ENCODE measurements at regions not wholly inside any gene's neighbourhood (a gene's known extent, or its start where the extent isn't known, plus 50 kb on each side); places are given as distances from the start of the nearest gene placed in this dataset.
"Not testable (repeated sequence)": the region's sequence is repeated elsewhere in the genome, so short reads cannot be mapped to it uniquely, and the experiment has no call there.

GRCh38 chr6:67908379-67908778 lies 726.7 kb upstream of the ADGRB3 start:
- Histone ChIP-seq H3K36me3 (no peaks in the 10 kb centered on the region), H3K27ac (no peak overlapping the region), H3K4me3 (no peak overlapping the region), H3K9me3 (no peaks in the 10 kb centered on the region), H3K4me1 (no peaks in the 10 kb centered on the region), H3K27me3 (no peaks in the 10 kb centered on the region)
- intact Hi-C loops (cut with DNase I): no loop called here
- no peak for DNase-seq (ENCODE audit: low spot score in 2 of 2)
- no peak for TF ChIP-seq CTCF (IDR thresholded peaks at IDR 0.05)

GRCh38 chr6:67904735-67905134 lies 730.3 kb upstream of the ADGRB3 start:
- H3K36me3 ChIP-seq; H3K27me3 ChIP-seq; H3K27ac ChIP-seq; intact Hi-C loops (cut with DNase I); DNase-seq (ENCODE audit: low spot score in 2 of 2); H3K4me3 ChIP-seq; H3K4me1 ChIP-seq; H3K9me3 ChIP-seq: not testable (repeated sequence)

GRCh38 chr6:67898875-67899274 lies 736.2 kb upstream of the ADGRB3 start:
- intact Hi-C loops (cut with DNase I): no loop called here
- Histone ChIP-seq H3K36me3 (no peaks in the 10 kb centered on the region), H3K9me3 (no peaks in the 10 kb centered on the region), H3K27ac (no peak overlapping the region), H3K4me3 (no peak overlapping the region), H3K27me3 (no peaks in the 10 kb centered on the region), H3K4me1 (no peaks in the 10 kb centered on the region)
- no peak for TF ChIP-seq CTCF (IDR thresholded peaks at IDR 0.05)
- DNase-seq (ENCODE audit: low spot score in 2 of 2): no peak

GRCh38 chr6:67897998-67898607 lies 737.0 kb upstream of the ADGRB3 start:
- DNase-seq (ENCODE audit: low spot score in 2 of 2): no peak
- no peaks in the 10 kb centered on the region for H3K36me3 ChIP-seq
- TF ChIP-seq CTCF (IDR thresholded peaks at IDR 0.05): no peak
- H3K9me3 ChIP-seq: no peaks in the 10 kb centered on the region
- H3K4me1 ChIP-seq: no peaks in the 10 kb centered on the region
- intact Hi-C loops (cut with DNase I): no loop called here
- H3K27me3 ChIP-seq: no peaks in the 10 kb centered on the region
- H3K4me3 ChIP-seq: no peak overlapping the region
- no peak overlapping the region for H3K27ac ChIP-seq

GRCh38 chr6:67896476-67896875 lies 738.6 kb upstream of the ADGRB3 start:
- Histone ChIP-seq H3K4me1 (no peaks in the 10 kb centered on the region), H3K9me3 (no peaks in the 10 kb centered on the region), H3K27me3 (no peaks in the 10 kb centered on the region), H3K36me3 (no peaks in the 10 kb centered on the region), H3K27ac (no peak overlapping the region), H3K4me3 (no peak overlapping the region)
- DNase-seq (ENCODE audit: low spot score in 2 of 2): no peak
- TF ChIP-seq CTCF (IDR thresholded peaks at IDR 0.05): no peak
- intact Hi-C loops (cut with DNase I): no loop called here

GRCh38 chr6:67889682-67889995 lies 745.4 kb upstream of the ADGRB3 start:
- DNase-seq (ENCODE audit: low spot score in 2 of 2): no peak
- H3K4me1 ChIP-seq: no peaks in the 10 kb centered on the region
- no peak for TF ChIP-seq CTCF (IDR thresholded peaks at IDR 0.05)
- intact Hi-C loops (cut with DNase I): no loop called here
- peaks cover 0 to 3% of the 10 kb centered on the region in 2 donors for H3K9me3 ChIP-seq
- no peaks in the 10 kb centered on the region for H3K27me3 ChIP-seq
- H3K27ac ChIP-seq: no peak overlapping the region
- H3K36me3 ChIP-seq: no peaks in the 10 kb centered on the region
- no peak overlapping the region for H3K4me3 ChIP-seq

Measured in ascending aorta (tissue), 2 donors.